ENCODE measurements at regions not wholly inside any gene's neighbourhood (a gene's known extent, or its start where the extent isn't known, plus 50 kb on each side); places are given as distances from the start of the nearest gene placed in this dataset.
"Not testable (repeated sequence)": the region's sequence is repeated elsewhere in the genome, so short reads cannot be mapped to it uniquely, and the experiment has no call there.

DNA sequence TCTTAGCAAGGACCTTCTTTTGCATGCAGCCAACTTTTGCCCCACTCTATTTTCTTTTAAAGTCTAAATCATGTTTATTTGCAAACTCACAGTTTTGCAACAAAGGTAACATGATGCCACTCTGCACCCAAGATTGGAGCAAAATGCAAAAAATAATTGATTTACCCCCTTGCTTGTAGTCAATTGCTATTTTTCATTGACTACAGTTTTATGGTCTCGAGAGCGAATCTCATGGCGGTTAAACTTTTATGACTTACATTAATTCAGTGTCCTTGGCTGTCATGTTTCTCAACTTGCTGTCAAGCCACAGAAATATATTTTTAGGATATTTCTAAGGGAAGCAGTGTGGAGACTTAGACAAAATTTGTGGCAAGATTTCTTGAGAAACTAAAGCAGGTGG, 110.0 kb upstream of the JCAD start:
- DNase-seq, result no peak

GRCh38 chr10:30166929-30167328, 107.5 kb upstream of the JCAD start:
- DNase-seq, result no peak

- DNase-seq, result not testable (repeated sequence)
Observed at GRCh38 chr10:30163410-30163809, 104.0 kb upstream of the JCAD start.

DNA sequence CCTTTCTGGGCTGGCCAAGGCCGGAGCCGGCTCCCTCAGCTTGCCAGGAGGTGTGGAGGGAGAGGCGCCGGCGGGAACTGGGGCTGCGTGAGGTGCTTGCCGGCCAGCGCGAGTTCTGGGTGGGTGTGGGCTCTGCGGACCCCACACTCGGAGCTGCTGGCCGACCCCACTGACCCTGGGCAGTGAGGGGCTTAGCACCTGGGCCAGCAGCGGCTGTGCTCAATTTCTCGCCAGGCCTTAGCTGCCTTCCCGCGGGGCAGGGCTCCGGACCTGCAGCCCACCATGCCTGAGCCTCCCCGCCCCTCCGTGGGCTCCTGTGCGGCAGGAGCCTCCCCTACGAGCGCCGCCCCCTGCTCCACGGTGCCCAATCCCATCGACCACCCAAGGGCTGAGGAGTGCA, 103.4 kb upstream of the JCAD start:
- not testable (repeated sequence) for DNase-seq

- DNase-seq, result no peak
Observed at GRCh38 chr10:30160271-30160982, 101.0 kb upstream of the JCAD start.

DNA sequence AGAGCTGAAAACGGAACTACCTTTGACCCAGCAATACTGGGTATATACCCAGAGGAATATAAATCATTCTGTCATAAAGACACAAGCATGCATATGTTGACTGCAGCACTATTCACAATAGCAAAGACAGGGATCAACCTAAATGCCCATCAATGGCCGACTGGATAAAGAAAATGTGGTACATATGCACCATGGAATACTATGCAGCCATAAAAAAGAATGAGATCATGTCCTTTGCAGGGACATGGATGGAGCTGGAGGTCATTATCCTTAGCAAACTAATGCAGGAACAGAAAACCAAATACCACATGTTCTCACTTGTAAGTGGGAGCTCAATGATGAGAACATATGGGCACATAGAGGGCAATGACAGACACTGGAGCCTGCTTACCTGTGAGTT, 100.2 kb upstream of the JCAD start:
- not testable (repeated sequence) for DNase-seq

DNA sequence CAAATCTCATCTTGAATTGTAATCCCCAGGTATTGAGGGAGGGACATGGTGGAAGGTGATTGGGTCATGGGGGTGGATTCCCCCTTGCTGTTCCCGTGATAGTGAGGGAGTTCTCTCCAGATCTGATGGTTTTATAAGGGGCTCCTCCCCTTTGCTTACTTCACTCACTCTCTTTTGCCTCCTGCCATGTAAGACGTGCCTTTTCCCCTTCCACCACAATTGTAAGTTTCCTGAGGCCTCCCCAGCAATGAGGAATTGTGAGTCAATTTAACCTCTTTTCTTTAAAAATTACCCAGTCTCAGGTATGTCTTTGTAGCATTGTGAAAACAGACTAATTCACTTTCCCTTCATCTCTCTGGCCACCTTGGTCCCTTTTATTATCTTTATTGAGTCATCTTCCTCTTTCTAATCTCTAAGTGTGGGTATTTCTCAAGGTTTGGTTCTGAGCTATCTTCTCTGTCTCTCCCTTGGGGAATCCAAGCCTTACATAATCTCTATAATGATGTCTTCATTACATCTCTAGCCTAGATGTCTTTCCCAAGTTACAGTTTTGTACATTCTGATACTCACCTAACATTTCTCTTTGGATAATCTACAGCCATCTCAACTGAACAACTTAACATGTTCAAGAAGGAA, 99.1 kb upstream of the JCAD start:
- no peak for DNase-seq

GRCh38 chr10:30155401-30155800, 96.0 kb upstream of the JCAD start:
- no peak for DNase-seq

DNA sequence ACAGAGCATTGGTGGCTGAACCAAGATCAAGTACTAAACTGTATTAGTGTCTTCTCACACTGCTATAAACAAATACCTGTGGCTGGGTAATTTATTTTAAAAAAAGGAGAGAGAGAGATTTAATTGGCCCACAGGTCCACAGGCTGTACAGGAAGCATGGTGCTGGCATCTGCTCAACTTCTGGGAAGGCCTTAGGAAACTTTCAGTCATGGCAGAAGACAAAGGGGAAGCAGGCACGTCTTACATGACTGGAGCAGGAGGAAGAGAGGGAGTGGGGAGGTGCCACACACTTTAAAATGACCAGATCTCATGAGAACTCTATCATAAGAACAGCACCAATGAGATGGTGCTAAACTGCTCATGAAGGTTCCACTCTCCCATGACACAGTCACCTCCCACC, 95.2 kb upstream of the JCAD start:
- DNase-seq, result no peak

GRCh38 chr10:30154126-30154525, 94.7 kb upstream of the JCAD start:
- no peak for DNase-seq

DNA sequence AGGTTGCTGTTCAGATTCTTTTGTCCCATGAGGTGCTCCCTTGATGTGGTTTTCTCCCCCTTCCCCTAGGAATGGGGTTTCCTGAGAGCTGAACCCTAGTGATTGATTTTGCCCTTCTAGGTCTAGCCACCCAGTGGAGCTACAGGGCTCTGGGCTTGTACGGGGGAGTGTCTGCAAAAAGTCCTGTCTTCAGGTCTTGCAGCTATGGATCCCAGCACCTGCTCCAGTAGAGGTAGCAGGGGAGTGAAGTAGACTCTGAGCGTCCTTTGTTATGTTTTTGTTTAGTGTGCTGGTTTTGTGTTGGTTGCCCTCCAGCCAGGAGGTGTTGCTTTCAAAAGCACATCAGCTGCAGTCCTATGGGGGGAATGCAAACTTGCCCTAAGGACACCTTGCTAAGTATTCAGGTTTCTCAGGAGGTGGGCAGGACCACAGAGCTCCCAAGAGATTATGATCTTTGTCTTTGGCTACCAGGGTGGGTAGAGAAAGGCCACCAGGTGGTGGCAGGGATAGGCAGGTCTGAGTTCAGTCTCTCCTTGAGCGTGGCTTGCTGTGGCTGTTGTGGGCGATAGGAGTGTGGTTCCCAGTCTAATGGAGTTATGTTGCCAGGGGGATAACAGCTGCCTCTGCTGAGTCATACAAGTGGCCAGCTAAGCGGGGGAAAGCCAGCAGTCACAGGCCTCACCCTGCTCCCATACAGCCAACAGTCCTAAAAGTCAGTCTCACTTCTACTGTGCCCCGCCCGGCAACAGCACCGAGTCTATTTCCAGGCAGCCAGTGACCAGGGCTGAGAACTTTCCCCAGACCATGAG, 92.4 kb upstream of the JCAD start:
- DNase-seq, result no peak

DNA sequence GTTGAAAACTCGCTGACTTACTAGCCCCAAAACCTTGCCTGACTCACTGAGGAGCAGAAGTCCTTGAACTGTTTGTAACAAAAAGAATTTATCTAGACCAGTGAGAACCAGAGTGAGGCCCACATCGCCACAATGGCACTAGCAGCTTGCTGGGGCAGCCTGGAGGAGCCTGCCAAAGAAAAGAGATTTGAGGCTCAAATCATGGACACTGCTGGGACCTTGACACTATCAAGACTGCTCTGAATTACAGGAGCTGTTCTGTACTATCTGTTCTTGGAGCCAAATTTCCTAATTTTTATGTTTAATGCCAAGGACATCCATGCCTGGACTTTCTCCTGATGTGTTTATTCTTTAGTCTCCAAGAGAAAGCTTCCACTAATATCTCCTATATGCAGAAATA, 82.0 kb upstream of the JCAD start:
- DNase-seq, result no peak

DNA sequence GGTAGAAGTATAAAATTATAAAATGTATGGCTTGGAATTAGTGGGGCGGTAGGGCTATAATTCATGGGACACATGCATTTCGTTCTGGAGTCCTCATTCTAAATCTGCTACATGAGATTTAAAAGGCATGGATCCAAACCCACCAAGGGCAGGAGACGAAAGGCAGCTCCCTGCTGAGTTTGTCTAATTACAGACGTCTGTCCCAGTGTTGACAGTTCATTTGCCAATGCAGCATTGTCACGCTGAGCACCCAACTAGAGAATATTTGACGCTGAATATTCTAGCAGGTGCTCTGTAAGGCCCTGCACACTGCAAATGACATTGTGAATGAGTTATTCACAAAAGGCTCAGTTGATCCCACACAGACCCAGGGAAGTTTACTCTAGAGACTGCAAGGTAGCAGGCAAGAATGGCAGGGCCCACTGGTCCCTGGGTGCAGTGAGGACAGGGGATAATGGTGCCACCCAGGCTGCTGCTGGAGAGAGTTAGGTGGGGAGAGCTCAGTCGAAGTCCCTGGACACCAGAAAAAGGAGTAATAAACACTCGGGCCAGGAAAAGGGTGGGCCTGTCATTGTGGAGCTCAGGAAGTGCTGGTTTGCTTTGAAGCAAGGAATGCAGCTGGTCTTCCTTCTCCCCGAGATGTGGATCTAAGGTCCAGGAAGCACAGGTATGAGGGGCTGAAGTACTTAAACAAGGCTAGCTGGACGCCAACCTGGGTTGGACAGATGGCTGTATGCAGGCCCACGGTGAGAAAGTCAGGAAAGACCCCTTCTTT, 75.0 kb upstream of the JCAD start:
- DNase-seq, result no peak

- no peak for DNase-seq
Observed at GRCh38 chr10:30133198-30133597, 73.8 kb upstream of the JCAD start.

GRCh38 chr10:30131369-30131768, 72.0 kb upstream of the JCAD start:
- not testable (repeated sequence) for DNase-seq

GRCh38 chr10:30129326-30129725, 69.9 kb upstream of the JCAD start:
- DNase-seq, result not testable (repeated sequence)

GRCh38 chr10:30127120-30127541, 67.7 kb upstream of the JCAD start:
- no peak for DNase-seq

DNA sequence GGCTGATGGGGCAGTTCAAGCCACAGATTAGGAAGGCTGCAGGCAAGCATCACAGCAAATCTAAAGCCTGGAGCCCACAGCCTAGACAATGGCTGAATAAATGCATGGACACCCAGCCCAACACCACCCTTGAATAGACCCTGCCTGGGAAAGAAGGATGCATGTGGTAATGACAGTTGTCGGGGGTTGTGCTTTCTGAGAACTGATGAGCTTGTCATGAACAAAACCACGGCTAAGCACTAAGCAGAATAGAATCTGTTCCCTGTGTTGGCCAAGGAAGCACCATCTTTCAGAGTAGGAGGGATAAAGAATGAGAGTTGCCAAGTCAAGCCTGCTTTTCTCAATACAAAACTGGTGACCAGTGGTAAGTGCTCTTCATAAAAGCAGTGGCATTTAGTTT, 66.1 kb upstream of the JCAD start:
- DNase-seq, result no peak

GRCh38 chr10:30124704-30125103, 65.3 kb upstream of the JCAD start:
- no peak for DNase-seq

GRCh38 chr10:30121401-30121800, 62.0 kb upstream of the JCAD start:
- no peak for DNase-seq

GRCh38 chr10:30118590-30118989, 59.2 kb upstream of the JCAD start:
- no peak for DNase-seq

GRCh38 chr10:30117812-30118501, 58.6 kb upstream of the JCAD start:
- no peak for DNase-seq

Data from midbrain (tissue), 1 donor.